GM21381 (cell line): ENCODE measurements at regions not wholly inside any gene's neighbourhood (a gene's known extent, or its start where the extent isn't known, plus 50 kb on each side); places are given as distances from the start of the nearest gene placed in this dataset.
"Not testable (repeated sequence)": the region's sequence is repeated elsewhere in the genome, so short reads cannot be mapped to it uniquely, and the experiment has no call there.

Experiments used
- ATAC-seq: cut with Tn5 transposase; IDR thresholded peaks from one replicate; pipeline ENCODE4 v1.9.1; 2021; ENCODE audit warnings: mild to moderate bottlenecking, moderate library complexity; ENCODE audit not compliant: unreplicated experiment

DNA sequence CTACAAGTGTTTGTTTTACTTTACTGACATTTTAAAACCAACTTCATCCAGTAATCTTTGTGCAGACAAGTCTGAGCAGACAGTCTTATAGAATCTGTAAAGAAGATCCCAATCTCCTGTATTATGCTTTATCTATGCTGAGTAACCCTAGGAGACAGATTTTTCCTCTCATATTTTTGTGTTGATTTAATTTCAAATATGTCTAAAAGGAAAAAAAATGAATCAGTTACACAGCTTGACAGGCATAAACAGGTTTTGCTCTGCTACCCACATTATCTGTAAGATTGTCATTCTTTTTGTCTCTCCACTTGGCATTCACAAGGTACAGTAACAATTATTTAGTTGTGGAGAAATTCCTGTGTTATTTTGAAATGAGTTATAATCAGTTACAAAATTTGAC, 415.0 kb downstream of the NYAP2 start:
- no peak for ATAC-seq

DNA sequence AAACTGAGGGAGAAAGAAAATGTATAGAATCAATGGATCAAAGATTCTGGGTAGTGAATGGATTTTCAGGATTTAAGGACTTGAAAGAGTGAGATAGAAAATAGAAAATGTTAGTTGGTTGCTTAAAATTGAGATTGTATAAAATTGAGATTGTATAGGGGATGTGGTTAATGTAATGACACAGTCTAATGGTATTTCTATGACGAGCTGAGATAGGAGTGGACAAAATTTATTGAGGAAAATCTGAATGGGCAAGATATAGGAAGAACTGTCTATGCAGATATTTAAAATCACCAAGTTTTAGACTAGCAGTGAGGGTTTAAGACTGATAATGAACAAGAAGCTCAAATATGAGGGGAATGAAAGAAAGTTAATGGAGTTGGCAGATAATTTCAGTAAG, 406.6 kb downstream of the NYAP2 start:
- no peak for ATAC-seq

DNA sequence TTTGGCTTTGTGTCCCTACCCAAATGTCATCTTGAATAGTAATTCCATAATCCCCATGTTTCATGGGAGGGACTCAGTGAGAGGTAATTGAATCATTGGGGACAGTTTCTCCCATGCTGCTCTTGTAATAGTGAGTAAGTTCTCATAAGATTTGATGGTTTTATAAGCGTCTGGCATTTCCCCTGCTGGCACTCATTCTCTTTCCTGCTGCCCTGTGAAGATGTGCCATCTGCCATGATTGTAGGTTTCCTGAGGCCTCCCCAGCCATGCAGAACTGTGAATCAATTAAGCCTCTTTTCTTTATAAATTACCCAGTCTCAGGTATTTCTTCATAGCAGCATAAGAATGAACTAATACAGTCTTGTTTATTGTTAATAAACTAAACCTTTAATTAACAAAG, 402.6 kb downstream of the NYAP2 start:
- ATAC-seq = not testable (repeated sequence)

DNA sequence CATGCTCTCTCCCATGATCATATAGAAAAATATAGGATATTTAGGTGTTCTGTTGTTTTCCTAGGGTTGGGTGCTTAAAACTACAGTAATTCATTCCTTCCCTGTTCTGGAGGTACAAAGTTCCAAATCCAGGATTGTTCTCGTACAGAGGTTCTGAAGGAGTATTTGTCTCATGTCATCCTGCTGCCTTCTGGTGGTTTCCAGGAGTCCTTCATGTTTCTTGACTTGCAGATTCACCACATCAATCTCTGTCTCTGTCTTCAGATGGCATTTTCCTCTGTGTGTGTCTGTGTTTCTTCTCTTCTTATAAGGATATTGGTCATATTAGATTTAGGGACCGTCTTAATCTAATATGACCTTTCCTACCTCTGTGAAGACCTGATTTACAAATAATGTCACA, 397.9 kb downstream of the NYAP2 start:
- no peak for ATAC-seq

DNA sequence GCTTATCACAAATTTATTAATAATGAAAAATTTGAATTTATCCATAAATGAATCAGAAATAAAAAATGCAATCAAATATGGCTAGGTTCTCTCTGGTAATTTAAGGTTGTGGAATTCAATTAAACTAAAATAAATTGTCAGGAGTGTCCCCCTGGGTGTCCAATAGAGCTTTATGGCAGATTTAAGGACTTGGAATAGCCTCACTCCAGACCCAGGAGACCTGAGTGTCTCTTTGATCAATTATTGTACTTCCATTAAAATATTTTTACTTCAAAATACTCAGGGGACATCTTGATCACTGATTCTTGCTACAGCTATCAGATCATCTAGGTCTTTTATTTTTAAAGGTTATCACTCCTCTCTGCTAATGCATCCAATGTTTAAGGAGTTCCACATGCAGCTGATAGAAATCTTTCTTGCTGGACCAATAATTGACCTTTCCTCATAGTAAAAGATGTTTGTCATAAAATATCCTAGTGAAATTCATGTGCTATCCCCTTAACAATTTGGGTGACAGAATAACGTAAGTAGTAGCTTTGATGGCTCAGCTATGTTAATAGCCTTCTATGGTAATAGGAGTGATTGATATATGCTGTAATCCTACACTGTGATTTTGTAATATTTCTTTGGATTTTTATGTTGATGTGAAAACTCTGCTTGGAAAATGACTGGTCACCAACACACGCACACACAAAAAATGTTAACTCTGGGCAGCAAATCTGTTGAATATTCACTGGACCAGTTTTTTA, 395.3 kb downstream of the NYAP2 start:
- no peak for ATAC-seq

DNA sequence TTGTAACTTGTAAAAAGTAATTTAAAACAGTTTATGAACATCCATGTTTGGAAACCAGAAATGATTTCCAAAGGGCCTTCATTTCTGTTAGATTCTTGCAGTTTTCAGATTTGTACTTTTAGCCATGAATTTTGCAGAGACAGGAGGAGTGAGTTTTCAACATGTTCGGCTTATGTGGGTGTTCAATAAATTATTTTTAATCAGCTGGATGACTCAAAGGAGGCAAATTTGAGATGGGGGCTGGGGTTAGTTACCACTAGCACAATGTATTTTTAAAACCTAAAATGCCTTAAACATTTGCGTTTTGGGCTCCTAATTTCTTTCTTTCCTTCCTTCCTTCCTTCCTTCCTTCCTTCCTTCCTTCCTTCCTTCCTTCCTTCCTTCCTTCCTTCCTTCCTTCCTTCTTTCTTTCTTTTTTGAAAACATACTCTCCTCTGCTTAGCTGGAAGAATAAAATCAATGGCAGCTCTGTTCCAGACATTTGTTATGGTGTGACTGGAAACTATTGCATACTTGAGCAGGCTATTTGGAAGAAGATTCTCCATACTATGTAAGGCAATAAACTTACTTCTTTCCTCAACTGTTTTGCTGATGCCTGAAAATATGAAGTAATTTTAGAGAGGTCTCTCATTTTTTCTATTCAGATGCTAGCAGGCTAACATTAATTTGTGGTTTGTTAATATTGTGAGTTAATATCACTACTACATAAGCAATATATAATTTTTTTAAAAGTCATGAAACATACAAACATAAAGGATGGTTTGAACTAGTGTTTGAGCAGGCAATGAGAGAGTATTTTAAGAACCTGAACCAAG, 394.4 kb downstream of the NYAP2 start:
- ATAC-seq = no peak

DNA sequence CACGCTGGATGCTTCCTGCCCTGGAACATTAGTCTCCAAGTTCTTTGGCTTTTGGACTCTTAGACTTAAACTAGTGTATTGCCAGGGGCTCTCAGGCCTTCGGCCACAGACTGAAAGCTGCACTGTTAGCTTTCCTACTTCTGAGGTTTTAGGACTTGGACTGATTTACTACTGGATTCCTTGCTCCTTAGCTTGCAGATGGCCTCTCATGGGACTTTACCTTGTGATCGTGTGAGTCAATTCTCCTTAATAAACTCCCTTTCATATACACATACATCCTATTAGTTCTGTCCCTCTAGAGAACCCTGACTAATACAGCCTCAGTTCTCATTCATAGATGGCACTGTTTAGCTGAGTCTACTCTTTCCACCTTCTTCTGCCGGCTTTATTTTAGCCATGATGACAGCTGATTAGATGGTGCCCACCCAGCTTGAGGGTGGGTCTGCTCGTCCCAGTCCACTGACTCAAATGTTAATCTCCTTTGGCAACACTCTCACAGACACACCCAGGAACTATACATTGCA, 389.1 kb downstream of the NYAP2 start:
- ATAC-seq = no peak

DNA sequence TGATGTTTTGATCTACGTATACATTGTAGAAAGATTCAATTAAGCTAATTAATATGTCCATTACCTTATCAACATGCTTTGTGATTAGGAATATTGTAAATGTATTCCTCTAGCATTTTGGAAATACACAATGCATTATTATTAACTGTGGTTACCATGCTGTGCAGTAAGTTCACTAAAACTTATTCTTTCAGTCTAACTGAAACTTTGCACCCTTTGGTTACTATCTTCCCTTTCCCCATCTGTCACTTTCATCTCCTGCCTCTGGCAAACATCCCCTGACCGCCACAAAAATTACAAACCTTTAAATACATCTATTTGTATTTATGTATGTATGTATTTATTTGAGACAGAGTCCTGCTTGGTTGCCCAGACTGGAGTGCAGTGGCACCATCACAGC, 388.0 kb downstream of the NYAP2 start:
- no peak for ATAC-seq

DNA sequence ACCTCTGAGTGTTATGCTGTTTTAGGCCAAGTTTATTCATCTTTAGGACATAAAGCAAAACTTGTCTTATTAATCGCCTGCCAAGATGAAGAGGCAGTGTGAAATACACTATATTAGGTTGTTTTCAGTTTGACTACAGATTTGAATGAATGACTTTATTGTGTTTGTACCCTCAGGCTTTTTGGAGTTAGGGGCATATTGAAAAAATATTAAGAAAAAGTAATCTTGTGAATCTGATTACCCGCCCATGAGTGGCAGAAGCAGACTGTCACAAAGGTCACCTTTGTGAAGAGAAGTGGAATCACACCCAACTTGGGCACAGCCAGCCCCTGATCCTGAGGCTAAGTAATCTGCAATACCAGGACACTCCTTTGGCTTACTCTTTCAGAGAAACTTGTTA, 382.5 kb downstream of the NYAP2 start:
- no peak for ATAC-seq

DNA sequence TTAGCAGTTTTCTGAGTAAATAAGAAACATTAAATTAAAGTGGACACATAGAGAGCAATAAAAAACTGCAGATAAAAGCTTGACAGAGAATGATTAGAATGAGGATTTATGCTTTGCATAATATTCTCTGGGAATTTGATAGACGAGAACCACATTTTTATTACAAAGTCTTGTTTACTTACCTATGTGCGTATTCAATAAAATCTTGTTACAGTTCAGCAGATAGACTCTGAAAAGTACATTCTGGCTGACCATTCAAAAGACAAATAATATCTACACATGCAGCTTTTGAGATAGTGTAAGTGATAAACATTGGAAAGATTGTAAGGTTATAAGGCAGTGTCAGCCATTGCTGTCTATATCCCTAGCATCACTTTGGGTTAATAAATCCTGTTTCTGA, 381.6 kb downstream of the NYAP2 start:
- no peak for ATAC-seq

DNA sequence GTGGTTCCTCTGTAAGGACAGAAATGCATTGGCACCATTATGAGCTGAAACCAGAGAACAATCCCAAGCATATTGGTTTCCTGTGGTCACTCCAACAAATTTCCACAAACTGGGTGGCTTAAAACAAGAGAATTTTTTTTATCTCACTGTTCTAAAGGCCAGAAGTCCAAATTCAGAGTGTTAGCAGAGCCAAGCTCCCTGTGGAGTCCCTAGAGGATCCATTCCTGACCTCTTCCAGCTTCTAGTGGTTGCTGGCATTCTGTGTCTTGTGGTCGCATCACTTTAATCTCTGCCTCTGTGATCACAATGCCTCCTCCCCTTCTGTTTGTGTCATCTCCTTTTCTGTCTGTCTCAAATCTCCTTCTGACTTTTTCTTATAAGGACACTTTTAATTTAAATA, 380.3 kb downstream of the NYAP2 start:
- ATAC-seq = no peak

DNA sequence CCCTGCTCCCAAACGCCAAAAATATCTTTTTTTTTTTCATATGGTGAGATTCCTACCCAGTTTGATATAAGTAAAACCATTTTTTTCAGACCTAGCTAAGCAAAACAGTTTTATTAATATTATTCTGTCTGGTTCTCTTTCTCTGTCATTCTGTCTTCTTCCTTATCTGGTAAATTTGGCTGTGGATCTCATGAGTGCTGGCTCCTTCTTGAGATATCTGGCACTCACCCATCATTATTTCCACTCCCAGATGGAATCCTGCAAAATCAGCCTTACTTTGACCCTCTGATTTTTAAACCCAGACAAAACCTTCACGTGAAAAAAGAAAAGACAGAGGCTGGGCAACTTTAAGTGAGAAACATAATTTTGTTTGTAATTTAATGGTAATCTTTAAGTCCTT, 373.6 kb downstream of the NYAP2 start:
- no peak for ATAC-seq

DNA sequence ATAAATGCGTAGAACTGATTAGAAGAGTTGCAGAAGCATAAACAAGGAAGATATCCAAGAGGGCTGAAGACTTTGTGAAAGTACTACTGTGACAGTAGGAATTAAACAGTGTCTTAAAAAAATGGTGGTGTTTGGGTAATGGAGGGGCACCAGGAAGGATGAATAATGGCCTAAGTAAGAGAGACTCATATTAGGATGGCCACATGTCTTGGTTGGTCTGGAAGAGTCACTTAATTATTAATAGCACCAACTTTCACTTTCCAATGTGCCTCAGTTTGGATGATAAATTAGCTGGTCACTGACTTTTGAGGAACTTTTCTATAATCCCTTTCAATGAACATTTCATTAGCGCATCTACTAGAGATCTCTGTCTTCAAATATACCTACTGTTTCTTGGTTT, 372.2 kb downstream of the NYAP2 start:
- peak; percentile 44 for ATAC-seq

DNA sequence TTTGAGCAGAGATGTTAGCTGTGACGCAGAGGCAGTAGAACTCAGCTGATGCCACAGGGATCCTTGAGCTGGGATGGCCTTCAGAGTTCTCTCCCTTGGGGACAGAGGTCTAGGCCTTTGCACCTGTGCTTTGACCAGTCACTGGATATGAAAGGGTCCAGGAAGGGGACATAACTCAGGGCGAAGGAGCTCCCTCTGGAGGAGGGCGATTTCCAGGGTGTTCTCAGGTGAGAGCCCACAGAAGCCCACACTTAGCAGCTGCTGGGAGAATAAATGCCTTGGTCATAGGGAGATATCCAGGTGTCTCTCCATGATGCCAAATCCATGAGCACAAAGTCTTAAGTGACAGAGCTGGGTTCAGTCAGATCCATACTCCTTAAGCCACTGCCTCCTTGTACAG, 369.2 kb downstream of the NYAP2 start:
- no peak for ATAC-seq

DNA sequence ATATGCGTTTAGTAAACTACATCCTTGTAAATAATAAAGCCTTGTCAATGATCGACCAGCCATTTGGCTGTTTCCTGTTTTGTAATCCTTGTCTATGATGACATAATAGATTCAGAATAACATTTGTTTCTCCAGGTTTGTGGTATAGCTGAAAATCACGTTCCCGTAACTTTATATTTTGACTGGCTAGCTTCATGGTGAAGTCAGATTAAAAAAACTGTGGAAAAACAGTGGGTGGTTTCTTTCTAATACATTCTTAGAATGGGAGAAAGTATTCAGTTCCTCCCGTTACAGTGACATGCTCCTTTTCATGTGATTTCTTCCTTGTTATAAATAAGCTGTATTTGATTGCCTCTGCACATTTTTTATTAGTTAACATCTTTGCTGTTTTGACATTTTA, 366.9 kb downstream of the NYAP2 start:
- no peak for ATAC-seq

DNA sequence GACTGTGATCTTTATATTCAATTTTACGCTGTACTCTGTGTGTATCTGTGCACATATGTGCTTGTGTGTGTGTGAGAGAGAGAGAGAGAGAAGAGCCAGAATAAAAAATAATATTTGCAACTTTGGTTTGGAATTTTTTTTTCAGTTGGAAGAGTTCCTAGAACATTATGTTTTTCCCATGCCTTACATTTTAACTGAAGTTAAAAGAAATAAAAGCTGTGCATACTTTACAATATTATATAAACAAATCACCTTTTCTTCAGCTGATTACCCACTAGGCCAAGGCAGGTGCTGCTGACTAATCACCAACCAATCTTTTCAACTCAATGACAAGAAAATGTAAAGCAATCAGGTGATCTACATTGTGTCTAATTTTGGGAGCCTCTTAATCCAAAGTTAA, 366.3 kb downstream of the NYAP2 start:
- no peak for ATAC-seq

DNA sequence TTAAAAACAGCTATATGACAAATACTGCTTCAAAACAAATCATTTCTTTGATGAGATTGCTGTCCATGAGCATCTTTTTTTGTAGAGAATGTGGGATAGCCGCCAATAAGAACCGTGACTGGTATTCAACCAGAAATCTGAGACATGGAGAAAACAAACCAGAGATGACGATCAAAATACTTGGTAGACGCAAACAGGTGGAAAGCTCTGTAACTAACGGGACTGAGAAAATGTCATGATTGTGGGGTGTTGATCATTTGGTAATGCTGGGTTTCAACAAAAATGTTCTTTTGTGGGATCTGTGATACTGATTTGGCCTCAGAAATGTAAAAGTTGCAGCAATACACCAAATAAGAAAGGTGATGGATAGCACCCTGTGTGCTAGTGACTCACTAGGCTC, 364.8 kb downstream of the NYAP2 start:
- no peak for ATAC-seq

DNA sequence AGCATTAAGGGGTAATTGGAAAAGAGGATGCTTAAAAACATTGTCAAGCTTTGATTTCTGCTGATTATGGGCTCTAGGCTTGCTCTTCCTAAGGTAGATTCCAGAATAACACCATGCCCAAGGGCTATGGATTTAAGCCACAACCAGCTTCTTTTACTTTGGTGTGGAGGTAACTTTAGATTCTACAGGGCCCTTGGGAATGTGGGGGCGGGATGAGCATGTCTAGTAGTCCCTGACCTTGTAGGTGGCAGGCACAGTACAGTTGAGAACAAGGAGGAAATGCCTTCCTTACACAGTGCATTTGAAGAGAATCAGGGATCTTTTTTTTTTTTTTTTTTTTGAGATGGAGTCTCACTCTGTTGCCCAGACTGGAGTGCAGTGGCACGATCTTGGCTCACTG, 364.2 kb downstream of the NYAP2 start:
- no peak for ATAC-seq

DNA sequence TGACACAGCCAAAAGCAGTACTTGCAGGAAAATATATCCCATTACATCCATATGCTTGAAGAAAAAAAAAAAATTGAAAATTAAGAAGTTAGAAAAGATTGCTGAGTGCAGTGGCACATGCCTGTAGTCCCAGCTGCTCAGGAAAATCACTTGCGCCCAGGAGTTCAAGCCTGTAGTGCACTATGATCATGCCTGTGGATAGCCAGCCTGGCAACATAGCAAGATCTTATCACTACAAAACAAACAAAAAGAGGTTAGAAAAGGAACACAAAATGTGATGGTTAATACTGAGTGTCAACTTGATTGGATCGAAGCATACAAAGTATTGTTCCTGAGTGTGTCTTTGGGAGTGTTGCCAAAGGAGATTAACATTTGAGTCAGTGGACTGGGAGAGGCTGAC, 361.9 kb downstream of the NYAP2 start:
- no peak for ATAC-seq

DNA sequence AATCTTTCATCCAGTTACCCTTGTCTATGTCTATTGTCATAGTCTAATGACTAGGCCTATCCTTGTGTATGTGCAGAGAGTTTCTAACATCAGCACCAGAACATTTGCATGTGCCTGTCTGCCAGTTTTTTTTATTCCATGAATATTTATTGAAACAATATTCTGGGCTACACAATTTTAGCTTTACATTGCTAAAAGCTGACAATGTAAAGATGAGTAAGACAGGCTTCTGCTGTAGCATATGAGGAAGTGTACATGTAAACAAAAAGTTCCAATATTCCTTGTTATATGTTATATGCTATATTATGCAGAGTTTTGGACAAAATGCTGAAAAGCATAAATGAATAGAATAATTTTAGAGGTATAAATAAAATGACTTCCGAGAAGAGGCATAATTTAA, 357.7 kb downstream of the NYAP2 start:
- ATAC-seq = no peak

DNA sequence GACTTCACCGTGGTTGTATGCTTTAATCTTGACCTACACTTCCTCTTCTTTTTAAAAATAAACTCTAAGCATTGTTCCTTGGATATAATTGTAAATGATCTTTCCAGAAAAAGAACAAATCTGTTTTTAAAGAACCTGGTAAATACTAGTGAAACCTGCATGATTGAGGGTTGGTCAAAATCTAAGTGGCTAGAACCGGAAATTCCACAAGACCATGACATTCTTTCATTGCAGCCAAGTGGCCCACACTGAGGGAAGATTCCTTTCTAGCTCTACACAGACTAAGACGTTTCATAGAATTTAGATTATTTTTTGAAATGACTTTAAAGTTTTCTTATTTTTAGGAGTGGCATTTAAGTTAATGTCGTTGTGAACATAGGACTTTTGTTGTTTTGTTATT, 356.7 kb downstream of the NYAP2 start:
- no peak for ATAC-seq

DNA sequence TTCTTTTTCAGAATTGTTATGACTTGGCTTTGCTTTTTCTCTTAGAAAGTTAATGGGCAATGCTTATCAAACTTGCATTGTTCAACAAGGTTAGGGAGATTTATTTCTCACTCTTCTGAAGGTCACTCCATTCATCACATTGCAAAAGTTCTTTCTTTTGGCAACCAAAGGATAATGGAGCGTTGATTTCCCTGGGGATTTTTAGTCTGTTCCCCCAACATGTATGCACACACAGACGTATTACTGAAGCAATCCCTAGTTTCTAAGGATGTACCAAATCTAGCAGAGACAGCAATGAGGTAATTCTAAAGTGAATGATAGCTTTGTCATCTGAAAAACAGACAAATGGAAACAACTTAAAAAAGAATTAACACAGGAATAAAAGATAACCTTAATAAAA, 349.1 kb downstream of the NYAP2 start:
- ATAC-seq = no peak
